GM19238 (cell line): ENCODE measurements at regions not wholly inside any gene's neighbourhood (a gene's known extent, or its start where the extent isn't known, plus 50 kb on each side); places are given as distances from the start of the nearest gene placed in this dataset.
"Not testable (repeated sequence)": the region's sequence is repeated elsewhere in the genome, so short reads cannot be mapped to it uniquely, and the experiment has no call there.

Experiments used
- DNase-seq: peaks from one replicate; pipeline ENCODE4 v3.0.0; 2011; ENCODE audit warnings: low spot score; ENCODE audit not compliant: insufficient read length

DNA sequence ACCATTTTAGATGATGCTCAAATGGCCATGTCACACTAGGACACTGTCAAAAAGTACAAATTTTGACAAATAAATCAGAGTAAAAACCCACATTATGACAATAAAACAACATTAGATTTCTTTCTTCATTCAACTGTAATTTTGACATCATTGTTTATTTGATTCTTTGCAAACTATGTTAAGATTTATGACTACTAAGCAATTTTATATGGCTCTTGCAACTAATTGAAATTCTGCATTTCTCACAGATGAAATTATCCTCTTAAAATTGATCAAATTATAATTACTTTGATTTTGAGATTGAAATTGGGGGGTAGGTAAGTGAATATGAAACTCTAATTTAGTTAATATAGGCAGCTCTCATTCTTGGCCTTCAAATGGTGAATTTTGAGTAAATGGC lies 59.8 kb downstream of the ATOH1 start:
- no peak for DNase-seq

DNA sequence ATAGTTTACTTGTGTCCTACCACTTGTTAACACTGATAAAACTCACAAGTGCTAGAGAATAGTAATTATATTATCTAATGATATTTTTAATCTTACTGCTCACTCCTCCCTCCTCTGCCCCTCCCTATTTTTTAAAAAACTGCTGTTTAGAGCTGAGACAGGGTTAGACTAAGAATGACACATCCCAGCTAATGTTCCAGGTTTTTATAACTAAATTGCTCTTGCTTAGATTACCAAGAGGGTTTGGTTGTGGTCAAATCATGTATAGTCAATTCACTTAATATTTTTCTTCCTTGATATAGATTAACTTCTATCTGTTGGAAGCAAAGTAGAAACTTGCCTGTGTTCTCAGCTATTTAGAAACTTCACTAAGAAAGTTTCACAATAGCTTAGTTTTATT lies 60.2 kb downstream of the ATOH1 start:
- DNase-seq = no peak

DNA sequence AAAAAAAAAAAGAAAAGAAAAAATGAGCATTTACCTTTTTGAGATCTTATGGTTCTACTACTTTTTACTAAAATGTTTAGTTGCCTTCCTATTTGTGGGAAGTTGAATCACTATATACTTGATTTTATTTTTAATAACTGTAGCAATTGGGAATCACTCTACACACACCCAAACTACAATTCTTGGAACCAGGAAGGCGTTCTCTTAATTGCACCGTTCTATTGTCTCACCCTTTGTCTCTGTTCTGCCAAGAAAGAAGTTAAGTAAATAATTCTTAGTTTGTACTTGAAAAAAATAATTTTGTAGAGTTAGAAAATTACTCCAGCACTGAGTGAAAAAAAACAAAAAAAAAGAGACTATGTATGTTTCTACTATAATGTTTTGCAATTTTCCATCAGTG lies 62.7 kb downstream of the ATOH1 start:
- DNase-seq = no peak

DNA sequence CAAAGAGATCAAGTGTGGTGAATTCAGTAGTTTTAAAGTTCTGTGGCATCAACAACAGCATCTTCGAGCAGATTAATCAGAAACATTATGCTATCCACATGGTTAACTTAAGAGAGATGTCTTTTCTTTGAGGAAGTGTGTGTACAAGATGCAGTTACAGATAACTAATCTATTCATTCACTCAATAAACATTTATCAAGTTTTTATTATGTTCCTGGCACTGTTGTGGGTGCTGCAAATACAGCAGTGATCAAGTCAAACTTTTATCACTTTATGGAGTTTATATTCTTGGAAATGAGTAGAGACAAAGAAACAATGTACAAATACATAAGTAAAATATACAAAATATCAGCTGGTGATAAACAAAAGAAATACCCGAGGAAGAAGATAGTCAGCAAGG lies 66.4 kb downstream of the ATOH1 start:
- DNase-seq = no peak

DNA sequence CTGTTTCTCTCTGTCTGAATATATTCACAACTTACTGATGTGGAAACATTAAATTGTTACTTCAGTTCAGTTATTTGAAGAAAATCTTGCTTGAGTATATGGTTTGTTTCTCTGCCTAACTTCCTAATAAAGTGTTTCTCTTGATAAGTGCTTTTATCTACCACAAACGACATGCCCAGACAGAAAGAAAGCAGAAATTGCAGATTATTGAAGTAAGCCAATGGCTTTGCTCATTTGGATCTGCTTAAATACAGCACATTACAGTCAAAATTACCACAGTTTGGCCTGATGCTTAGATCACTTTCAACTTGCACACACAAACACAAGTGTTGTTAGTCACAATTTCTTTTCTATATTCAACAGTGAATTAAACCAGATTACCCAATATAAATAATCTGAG lies 68.0 kb downstream of the ATOH1 start:
- DNase-seq = no peak

DNA sequence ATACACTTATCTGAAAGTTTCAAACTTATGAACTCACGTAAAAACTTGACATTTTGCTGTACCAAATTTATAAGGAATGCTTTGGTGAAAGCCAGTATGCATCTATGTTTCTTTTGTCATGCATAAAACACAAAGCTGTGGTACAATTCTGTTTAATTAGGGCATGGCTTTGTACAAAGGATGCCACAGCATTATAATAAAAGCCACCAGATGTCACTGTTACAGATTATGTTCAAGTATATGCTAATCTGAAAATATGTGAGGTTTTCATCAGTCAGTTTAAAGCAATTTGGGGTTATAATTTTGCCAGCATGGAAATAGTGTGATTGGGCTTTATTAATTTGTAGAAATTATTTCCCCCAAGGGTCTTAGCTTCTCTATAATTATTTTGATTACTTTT lies 69.0 kb downstream of the ATOH1 start:
- DNase-seq = no peak

DNA sequence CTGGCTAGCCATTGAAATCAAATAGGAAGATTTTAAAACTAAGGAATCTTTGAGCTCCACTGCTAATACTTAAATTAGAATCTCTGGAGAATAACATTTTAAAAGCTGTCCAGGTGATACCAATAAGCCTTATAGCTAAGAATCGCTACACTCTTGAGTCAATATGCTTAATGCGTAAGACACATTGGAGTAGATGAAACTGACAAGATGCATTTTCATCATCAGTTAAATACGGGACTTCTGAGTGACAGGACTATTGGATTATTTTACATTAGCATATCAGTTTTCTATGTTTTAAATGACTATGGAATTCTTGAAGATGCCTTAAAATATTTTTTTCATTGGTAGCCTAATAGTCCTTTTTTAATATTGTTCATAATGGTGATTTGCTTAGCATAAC lies 80.2 kb downstream of the ATOH1 start:
- no peak for DNase-seq

DNA sequence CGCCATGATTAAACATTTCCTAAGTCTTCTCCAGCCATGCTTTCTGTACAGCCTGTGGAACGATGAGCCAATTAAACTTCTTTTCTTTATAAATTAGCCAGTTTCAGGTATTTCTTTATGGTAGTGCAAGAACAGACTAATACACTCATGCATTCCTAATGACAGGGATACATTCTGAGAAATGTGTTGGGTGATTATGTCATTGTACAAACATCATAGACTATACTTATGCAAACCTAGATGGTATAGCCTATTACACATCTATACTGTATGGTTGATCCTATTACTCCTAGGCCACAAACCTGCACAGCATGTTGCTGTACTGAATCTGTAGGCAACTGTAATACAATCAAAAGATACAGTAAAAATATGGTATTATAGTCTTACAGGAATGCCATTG lies 83.1 kb downstream of the ATOH1 start:
- no peak for DNase-seq

DNA sequence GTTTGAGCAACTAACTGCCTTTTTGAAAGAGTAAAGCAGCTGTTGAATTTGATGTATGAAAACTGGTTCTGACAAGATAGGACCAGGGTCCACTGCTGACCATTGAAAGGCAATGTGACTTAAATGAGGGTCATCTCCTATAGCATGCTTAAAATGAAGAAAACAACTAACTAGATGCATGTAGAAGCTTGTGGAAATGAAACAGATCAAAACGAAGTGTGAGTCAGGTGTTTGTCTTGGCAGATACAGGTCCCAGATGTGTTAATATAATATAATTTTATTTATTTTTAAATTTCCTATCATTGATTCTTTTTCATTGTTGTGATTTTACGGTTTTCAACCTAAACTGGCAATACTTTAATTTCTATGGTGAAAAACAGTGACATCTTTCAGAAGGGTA lies 83.6 kb downstream of the ATOH1 start:
- DNase-seq = no peak

DNA sequence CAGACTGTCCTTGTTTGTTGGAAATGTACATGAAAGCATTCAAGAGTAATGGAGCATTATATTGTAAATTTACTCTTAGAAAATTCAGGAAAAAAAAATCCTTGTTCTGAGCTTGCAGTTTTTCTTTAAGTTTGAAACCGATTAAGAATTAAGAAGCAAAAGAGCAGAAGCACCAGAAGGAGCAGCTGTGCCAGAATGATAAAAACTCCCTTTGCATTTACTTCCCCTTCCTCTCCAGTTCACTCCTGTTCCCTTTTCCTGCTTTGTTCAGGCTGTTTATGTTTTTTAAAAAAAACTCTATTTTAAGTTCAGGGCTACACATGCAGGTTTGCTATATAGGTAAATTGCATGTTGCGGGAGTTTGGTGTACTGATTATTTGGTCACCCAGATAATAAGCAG lies 90.3 kb downstream of the ATOH1 start:
- no peak for DNase-seq

DNA sequence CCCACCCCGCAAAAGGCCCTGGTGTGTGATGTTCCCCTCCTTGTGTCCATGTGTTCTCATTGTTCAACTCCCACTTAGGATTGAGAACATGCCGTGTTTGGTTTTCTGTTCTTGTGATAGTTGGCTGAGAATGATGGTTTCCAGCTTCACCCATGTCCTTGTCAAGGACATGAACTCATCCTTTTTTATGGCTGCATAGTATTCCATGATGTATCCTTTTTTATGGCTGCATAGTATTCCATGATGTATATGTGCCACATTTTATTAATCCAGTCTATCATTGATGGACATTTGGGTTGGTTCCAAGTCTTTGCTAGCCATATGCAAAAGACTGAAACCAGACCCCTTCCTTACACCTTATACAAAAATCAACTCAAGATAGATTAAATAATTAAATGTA lies 95.0 kb downstream of the ATOH1 start:
- DNase-seq = not testable (repeated sequence)

DNA sequence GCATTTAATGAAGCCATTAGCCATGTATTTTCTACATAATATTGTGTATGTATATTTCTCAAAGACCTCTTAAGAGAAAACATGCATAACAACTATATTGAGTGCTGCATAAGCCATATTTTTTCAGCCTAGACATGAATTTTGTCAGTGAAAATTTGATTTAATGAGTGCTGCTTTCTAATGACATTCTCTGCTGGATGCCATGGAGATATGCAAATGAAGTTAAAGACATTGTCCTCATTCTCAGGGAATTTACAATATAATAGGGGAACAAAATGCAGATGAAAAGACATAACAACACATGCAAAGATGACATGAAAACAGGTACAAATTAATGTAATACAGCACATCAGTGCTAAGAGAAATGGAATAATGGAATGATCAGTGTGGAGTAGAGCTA lies 118.7 kb downstream of the ATOH1 start:
- DNase-seq = no peak

DNA sequence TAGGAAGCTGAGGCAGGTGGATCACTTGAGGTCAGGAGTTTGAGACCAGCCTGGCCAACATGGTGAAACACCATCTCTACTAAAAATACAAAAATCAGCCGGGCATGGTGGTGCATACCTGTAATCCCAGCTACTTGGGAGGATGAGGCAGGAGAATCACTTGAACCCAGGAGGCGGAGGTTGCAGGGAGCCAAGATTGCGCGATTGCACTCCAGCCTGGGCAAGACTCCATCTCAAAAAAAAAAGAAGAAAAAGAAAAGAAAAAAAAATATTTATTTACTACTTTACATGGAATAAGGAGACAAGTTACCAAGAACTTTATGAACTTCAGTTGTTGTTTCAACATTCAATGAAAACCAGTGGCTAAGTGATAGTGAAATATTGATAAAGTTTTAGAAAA lies 121.7 kb downstream of the ATOH1 start:
- DNase-seq = not testable (repeated sequence)

DNA sequence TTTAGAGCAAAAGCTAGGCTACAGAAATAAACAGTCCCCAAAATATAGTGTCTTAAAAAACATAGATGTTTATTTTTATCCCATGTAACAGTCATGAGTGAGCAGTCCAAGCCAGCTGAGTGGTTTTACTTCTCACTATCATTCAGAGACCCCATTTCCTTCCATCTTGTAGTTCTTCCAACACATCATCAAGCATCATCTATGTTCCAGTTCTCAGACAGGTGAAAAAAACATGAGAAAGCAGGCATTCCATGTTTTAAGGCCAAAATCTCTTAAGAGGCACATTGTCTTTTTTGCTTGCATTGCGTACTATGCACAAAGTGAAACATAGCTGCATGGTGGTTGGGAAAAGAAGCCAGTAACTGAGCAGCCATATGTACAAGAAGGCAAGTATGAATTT lies 128.6 kb downstream of the ATOH1 start:
- DNase-seq = no peak

DNA sequence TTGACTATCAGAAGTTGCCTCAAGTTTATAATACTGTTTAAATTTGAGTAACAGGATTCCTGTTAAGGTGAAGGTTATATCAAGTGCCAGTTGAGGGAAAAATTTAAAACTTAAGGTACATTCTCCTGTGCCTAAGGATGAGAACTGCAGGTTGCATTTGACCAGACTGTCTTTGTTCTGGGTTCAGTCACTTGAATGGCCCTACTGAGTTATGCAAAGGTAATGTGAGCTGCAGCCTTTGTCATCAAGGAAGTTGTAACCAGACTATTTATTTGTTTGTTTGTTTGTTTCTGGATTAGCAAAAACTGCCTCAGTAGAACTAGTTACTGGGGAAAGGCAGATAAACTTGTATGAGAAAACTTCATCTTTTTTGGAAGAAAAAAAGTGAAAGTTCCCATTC lies 131.9 kb downstream of the ATOH1 start:
- DNase-seq = no peak

DNA sequence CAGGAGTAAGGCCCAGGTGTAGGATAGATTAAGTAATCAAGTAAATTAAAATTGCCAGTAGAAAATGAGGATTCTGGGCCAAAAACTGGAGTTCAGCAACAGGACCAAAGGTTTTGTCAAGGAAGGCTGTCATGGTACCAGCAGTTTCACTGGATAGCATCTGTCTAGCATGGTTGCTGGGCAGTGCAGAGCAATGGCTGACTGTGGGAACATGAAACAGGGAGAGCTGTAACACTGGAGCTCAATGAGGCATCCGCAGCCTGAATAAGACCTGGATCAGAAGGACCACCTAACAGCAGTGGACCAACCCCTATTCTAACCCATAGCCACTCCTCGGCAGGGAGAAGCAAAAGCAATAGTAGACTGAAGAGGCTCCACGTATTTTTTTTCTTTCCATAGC lies 132.4 kb downstream of the ATOH1 start:
- no peak for DNase-seq

DNA sequence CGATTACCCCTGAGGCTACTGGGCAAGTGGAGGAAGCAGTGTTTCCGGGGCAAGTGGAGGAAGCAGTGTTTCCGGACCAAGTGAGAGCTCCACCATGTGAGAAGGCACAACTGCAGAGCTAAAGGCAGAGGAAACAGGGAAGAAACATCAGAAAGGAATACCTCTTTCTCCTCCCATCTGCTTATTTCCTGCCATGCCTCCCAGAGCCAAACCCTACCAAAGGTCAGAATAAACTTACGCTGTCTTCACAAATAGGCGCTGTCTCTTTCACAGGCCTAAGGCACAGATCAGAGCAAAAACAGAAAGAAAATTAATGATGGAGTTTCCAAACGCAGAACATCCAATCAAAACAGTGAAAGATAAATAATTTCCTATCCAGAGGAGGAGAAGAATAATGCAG lies 153.0 kb downstream of the ATOH1 start:
- no peak for DNase-seq

DNA sequence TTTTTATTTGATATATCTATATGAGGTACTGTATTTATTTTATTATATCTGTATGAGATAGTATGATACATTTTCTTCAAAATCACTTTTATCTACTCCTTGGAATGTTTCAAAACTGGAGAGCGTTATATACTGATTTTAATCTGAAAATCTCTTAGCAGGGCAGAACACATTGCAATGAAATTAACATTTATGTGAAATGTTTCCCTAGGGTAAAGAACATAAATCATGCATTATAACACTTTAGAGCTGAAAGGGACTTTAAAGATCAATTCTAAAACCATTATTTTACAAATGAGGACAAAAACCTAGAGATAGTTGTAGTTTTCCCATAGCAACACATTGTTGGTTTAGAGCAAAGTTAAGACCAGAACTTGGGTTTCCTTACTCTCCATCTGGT lies 153.7 kb downstream of the ATOH1 start:
- no peak for DNase-seq

DNA sequence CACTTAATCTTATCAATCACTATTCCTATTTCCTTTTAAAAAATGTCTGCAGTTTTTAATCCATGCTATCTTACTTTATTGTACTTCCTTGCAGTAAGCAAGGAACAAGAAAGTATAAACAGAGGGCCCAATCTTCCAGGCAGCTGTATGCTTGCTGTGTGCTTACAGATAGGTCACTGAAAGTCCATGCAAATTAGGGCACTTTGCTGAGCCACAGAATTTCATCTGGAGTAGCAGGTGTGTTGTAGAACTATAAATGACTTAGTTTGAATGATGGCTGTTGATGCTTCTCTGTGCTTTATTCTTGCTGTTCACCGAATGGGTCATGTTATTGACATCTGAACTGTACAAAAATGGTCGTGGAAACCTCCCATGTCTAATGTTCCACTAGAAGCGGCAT lies 154.6 kb downstream of the ATOH1 start:
- peak; percentile 7 for DNase-seq

DNA sequence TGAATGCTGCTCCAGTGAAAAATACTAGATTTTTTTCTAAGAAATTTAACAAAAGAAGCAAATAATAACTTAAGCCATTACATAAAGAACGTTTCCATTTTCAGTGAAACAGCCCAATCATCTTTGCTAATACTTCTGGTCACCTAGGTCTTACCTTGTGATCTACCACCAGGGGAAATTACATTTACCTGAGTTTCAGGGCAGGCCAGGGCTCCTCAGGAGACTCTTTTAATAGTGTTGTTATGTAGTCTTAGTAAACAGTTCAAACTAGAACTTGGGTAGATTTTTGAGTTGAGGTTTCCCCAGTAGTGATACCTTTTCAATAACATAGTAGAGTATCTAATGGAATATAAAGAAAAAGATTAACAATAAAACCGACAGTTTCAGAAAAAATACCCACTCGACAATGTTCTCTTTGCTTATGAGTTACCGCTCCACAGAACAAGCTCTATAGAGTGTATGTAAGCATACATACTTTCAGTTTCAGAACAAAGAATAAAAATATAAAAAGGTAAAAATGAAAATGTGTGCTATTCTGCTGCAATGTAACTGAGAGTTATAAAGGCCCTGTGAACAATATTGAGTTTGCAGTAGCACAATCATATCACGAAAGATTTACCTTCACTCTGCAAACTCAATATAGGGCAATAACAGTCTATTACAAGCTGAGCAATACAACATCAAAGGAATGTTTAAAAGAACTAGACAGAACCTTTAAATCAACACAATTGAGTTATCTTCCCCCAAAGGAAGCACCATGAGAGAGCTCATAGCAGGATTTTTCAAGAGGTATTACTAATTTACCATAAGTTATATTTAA lies 165.8 kb downstream of the ATOH1 start:
- DNase-seq = no peak

DNA sequence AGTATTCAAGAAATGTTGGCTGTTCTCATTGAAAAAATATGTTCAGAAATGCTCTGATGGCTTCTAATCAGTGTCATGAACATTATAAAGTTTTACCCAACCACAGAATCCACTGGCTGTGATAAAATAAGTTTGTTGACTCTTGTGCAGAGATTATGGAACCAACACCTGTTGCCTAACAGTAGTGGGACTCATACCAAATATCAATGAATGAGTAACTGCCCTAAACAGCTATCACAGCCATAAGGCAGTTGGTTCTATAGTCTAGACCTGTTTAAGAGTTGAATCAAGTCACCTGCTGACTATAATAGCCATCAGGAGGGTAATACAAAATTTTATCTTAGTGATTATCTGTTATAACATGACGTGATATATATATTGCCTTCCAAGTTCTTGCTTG lies 168.3 kb downstream of the ATOH1 start:
- no peak for DNase-seq

DNA sequence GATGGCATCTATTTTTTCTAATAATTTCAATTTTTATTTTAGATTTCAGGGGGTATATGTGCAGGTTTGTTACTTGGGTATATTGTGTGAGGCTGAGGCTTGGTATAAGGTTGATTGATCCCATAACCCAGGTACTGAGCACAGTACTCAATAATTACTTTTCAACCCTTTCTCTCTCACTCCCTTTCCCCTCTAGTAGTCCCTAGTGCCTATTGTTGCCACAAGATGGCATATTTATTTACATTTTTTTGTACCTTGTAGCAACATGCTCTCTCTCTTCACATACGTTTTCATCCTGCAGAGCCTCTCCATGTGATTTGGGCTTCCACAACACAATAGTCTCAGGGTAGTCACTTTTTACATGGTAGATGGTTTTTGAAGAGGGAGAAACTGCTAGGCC lies 172.0 kb downstream of the ATOH1 start:
- no peak for DNase-seq

DNA sequence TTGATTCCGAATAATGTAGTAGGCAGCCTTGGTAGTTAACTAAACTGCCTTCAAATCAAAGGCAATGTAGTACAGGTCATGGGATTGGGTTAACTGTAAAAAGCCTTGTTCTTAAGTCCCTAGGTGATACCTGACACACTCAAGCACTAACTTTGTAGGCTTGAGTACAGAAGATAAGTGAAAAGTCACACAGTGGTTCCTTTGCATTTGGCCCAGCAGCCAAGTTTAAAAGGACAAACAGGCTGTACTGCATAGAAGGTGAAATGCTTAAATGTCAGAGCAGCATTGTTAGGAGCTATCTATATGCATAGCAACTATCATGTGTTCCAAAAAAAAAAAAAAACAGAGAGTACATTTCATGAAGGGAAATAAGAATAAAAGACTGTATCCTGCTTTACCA lies 178.4 kb downstream of the ATOH1 start:
- no peak for DNase-seq

DNA sequence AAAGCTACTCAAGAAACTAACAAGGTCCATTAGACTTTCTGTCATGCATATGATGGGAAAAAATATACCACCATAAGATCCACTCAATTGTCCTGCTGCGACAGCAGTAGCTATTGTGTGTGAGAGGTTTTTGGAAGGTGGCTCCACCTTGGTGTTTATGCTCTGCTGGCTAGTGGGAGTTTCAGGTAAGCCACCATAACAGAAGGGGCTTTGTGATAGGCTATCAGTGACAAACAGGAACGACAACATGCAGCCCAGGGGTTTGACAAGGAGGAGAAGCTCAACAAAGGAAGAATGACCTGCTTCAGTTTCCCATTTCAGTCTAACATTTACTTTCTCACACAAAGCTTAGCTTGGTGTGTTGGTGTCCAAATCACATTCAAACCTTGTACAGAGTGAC lies 182.6 kb downstream of the ATOH1 start:
- DNase-seq = no peak
